ENCODE measurements at regions not wholly inside any gene's neighbourhood (a gene's known extent, or its start where the extent isn't known, plus 50 kb on each side); places are given as distances from the start of the nearest gene placed in this dataset.

DNA sequence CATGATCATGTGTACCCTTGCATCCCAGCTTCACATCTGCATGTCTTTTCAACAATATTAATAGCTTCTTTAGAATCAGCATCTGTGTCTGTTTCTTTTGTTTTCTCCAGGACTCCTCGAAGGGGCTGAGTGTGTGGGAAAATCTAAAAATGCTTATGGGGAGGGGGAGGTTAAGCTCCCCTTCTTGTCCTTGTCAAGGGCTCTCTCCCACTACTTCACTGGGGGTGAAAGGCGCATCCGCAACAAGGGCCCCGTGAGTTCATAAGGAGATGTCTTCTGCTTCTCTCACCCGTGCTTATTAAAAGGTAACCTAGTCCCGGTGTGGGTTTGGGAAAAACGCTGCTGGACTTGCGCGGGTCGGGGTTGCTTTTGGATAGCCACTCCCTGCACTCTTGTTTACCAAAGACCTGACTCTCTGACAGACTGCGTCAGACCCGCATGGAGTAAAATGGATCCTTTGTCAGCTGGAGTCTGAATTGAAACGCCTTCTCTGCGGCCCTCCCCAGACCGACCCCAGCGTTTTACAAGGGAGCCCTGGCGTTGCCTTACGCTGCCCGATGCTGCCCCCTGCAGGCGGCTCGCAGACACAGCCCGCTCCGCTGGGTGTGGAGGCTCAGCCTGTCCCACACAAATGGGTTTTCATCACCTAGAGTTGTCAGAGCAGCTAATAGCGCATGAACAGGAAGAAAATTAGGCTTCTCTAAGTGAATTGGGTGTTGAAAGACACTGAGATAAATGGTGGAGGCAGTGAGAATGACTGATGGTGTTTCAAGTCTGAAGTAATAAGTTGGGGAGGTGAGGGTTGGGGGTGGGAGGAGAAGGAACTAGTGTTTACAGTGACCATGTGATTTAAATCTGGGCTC lies 53.8 kb downstream of the IER5 start:
- Histone ChIP-seq H3K27ac (ENCODE audit: low read depth, low read length) (peak overlapping the region; percentile 8), H3K4me3 (ENCODE audit: low read length in 3 of 3) (peak overlapping the region; percentile 62 to 68 (median 63))

DNA sequence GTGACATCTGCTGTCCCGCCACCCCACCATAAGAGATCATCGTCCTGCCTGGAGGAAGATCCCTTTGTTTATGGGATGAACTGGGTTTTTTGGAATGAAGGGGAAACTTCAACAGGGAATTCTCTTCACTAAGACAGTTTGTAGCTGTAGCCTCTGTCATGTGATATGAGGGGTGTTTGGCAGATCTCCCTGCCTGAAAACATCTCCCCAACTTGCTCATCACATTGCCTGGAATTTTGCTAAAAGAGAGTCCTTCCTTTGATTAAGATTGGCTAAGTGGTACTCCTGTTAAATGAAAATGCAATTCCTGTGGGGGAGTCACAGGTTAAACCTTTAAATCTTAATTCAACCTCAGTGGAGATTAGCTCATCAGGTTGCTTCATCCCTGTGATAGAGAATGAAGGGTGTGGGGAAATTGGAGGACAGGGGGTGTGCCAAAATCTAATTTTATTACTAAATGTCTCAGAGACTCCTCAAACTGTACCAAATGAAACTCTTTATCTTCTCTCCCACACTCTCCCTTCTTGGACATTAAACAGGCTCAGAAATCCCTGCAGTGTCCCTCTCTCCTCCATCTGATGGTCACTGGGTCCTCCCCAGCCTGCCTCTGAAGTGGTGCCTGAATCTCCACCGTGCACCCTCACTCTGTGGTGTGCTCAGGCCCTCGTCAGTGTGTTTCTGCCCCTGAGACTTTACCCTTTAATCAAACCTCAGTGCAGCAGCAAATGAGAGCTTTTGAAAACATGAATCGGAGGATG lies 54.8 kb downstream of the IER5 start:
- no peak overlapping the region for H3K4me3 ChIP-seq (ENCODE audit: low read length in 3 of 3)
- no peaks in the 10 kb centered on the region for H3K9me3 ChIP-seq (ENCODE audit: control insufficient read depth in 3 of 3, low read length in 3 of 3)
- no peaks in the 10 kb centered on the region for H3K27me3 ChIP-seq (ENCODE audit: control insufficient read depth in 3 of 3, insufficient read depth in 3 of 3, low read length in 3 of 3)
- H3K36me3 ChIP-seq (ENCODE audit: control insufficient read depth in 3 of 3, insufficient read depth in 3 of 3, low read length in 3 of 3) = no peaks in the 10 kb centered on the region
- peaks cover 10 to 47% (median 21%) of the 10 kb centered on the region in 3 donors for H3K4me1 ChIP-seq (ENCODE audit: control insufficient read depth in 3 of 3, insufficient read depth in 3 of 3, low read length in 3 of 3)
- no peak overlapping the region for H3K27ac ChIP-seq (ENCODE audit: low read depth, low read length)
- no peak overlapping the region for H3K9ac ChIP-seq (ENCODE audit: low read depth in 1 of 3, low read length in 3 of 3)

More for the DNA sequence above, 53.8 kb downstream of the IER5 start:
- H3K9ac ChIP-seq (ENCODE audit: low read depth in 1 of 3, low read length in 3 of 3) = peak overlapping the region; percentile 69 to 82 (median 81)
- H3K9me3 ChIP-seq (ENCODE audit: control insufficient read depth in 3 of 3, low read length in 3 of 3) = no peaks in the 10 kb centered on the region
- no peaks in the 10 kb centered on the region for H3K36me3 ChIP-seq (ENCODE audit: control insufficient read depth in 3 of 3, insufficient read depth in 3 of 3, low read length in 3 of 3)
- peaks cover 4 to 39% (median 21%) of the 10 kb centered on the region in 3 donors for H3K4me1 ChIP-seq (ENCODE audit: control insufficient read depth in 3 of 3, insufficient read depth in 3 of 3, low read length in 3 of 3)
- no peaks in the 10 kb centered on the region for H3K27me3 ChIP-seq (ENCODE audit: control insufficient read depth in 3 of 3, insufficient read depth in 3 of 3, low read length in 3 of 3)

DNA sequence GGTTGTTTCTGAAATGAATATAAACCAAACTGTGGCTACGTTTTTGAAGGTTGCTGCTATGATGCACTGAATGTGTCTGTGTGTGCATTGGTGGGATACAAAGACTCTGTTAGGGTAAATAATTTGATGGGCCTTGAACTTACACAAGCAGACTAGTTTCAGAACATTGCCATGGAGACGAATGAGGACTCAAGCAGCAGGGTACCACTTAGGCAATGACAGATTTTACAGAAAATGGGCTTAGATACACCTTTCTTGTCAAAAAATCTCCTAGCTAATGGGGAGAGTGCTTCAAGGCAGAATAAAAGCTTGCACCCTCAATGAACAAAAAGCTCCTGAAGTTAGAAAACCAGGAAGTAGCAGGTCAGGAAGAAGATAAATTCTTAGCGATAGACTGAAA lies 55.7 kb downstream of the IER5 start:
- Histone ChIP-seq H3K27me3 (ENCODE audit: control insufficient read depth in 3 of 3, insufficient read depth in 3 of 3, low read length in 3 of 3) (no peaks in the 10 kb centered on the region), H3K9me3 (ENCODE audit: control insufficient read depth in 3 of 3, low read length in 3 of 3) (no peaks in the 10 kb centered on the region), H3K4me3 (ENCODE audit: low read length in 3 of 3) (no peak overlapping the region), H3K27ac (ENCODE audit: low read depth, low read length) (no peak overlapping the region), H3K9ac (ENCODE audit: low read depth in 1 of 3, low read length in 3 of 3) (no peak overlapping the region), H3K4me1 (ENCODE audit: control insufficient read depth in 3 of 3, insufficient read depth in 3 of 3, low read length in 3 of 3) (peaks cover 10 to 55% (median 25%) of the 10 kb centered on the region in 3 donors), H3K36me3 (ENCODE audit: control insufficient read depth in 3 of 3, insufficient read depth in 3 of 3, low read length in 3 of 3) (no peaks in the 10 kb centered on the region)

DNA sequence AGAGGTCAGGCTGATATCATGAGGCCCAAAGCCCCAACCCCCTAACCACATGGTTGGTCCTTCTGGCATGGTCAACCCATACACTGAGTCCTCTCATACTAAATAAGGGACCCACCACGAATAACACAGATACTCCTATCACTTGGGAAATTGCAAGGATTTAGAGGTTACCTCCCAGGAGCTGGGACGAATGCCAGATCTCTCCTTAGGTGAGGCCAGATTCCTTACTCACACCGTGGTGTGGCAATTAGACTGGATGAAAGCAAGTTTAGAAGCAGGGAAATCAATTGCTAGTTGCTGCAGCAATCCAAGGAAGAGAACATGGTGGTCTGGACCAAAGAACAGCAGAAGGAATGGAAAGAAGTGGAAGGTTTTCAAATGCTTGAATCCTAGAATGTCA lies 60.1 kb downstream of the IER5 start:
- Histone ChIP-seq H3K36me3 (ENCODE audit: control insufficient read depth in 3 of 3, insufficient read depth in 3 of 3, low read length in 3 of 3) (no peaks in the 10 kb centered on the region), H3K4me1 (ENCODE audit: control insufficient read depth in 3 of 3, insufficient read depth in 3 of 3, low read length in 3 of 3) (peaks cover 29 to 50% (median 44%) of the 10 kb centered on the region in 3 donors), H3K4me3 (ENCODE audit: low read length in 3 of 3) (no peak overlapping the region), H3K9ac (ENCODE audit: low read depth in 1 of 3, low read length in 3 of 3) (no peak overlapping the region), H3K9me3 (ENCODE audit: control insufficient read depth in 3 of 3, low read length in 3 of 3) (no peaks in the 10 kb centered on the region), H3K27ac (ENCODE audit: low read depth, low read length) (peak overlapping the region; percentile 98), H3K27me3 (ENCODE audit: control insufficient read depth in 3 of 3, insufficient read depth in 3 of 3, low read length in 3 of 3) (no peaks in the 10 kb centered on the region)

- Histone ChIP-seq H3K36me3 (ENCODE audit: control insufficient read depth in 3 of 3, insufficient read depth in 3 of 3, low read length in 3 of 3) (no peaks in the 10 kb centered on the region), H3K4me1 (ENCODE audit: control insufficient read depth in 3 of 3, insufficient read depth in 3 of 3, low read length in 3 of 3) (peaks cover 31 to 54% (median 48%) of the 10 kb centered on the region in 3 donors), H3K27me3 (ENCODE audit: control insufficient read depth in 3 of 3, insufficient read depth in 3 of 3, low read length in 3 of 3) (no peaks in the 10 kb centered on the region), H3K9me3 (ENCODE audit: control insufficient read depth in 3 of 3, low read length in 3 of 3) (no peaks in the 10 kb centered on the region), H3K4me3 (ENCODE audit: low read length in 3 of 3) (no peak overlapping the region), H3K27ac (ENCODE audit: low read depth, low read length) (peak overlapping the region; percentile 98), H3K9ac (ENCODE audit: low read depth in 1 of 3, low read length in 3 of 3) (peak overlapping the region in 1 of 3 donors; percentile 0)
Observed at GRCh38 chr1:181149326-181150125, 61.0 kb downstream of the IER5 start.

DNA sequence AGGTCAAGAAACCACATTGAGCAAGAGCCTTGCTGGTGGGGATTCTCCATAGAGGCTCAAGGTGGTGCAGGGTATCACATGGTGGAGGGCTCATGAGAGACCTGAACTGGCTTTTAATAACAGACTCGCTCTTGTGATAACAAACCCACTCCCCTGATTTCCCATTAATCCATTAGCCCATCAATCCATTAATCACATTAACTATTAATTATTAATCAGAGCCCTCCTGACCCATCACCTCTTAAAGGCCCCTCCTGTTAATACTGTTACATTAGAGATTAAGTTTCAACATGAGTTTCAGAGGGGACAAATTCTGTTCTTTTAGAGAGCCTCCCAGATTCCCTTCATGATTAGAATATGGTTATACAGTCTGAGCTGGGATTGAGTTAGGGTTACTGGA lies 61.8 kb downstream of the IER5 start:
- no peaks in the 10 kb centered on the region for H3K36me3 ChIP-seq (ENCODE audit: control insufficient read depth in 3 of 3, insufficient read depth in 3 of 3, low read length in 3 of 3)
- no peaks in the 10 kb centered on the region for H3K27me3 ChIP-seq (ENCODE audit: control insufficient read depth in 3 of 3, insufficient read depth in 3 of 3, low read length in 3 of 3)
- no peaks in the 10 kb centered on the region for H3K9me3 ChIP-seq (ENCODE audit: control insufficient read depth in 3 of 3, low read length in 3 of 3)
- H3K9ac ChIP-seq (ENCODE audit: low read depth in 1 of 3, low read length in 3 of 3) = peak overlapping the region in 1 of 3 donors; percentile 0
- H3K27ac ChIP-seq (ENCODE audit: low read depth, low read length) = peak overlapping the region; percentile 98
- no peak overlapping the region for H3K4me3 ChIP-seq (ENCODE audit: low read length in 3 of 3)
- H3K4me1 ChIP-seq (ENCODE audit: control insufficient read depth in 3 of 3, insufficient read depth in 3 of 3, low read length in 3 of 3) = peaks cover 31 to 54% (median 48%) of the 10 kb centered on the region in 3 donors

- Histone ChIP-seq H3K4me1 (ENCODE audit: control insufficient read depth in 3 of 3, insufficient read depth in 3 of 3, low read length in 3 of 3) (peaks cover 31 to 54% (median 48%) of the 10 kb centered on the region in 3 donors), H3K27ac (ENCODE audit: low read depth, low read length) (peak overlapping the region; percentile 98), H3K4me3 (ENCODE audit: low read length in 3 of 3) (no peak overlapping the region), H3K9me3 (ENCODE audit: control insufficient read depth in 3 of 3, low read length in 3 of 3) (no peaks in the 10 kb centered on the region), H3K9ac (ENCODE audit: low read depth in 1 of 3, low read length in 3 of 3) (peak overlapping the region in 2 of 3 donors; percentile 61 to 74), H3K27me3 (ENCODE audit: control insufficient read depth in 3 of 3, insufficient read depth in 3 of 3, low read length in 3 of 3) (no peaks in the 10 kb centered on the region), H3K36me3 (ENCODE audit: control insufficient read depth in 3 of 3, insufficient read depth in 3 of 3, low read length in 3 of 3) (no peaks in the 10 kb centered on the region)
Observed at GRCh38 chr1:181150842-181151241, 62.3 kb downstream of the IER5 start.

DNA sequence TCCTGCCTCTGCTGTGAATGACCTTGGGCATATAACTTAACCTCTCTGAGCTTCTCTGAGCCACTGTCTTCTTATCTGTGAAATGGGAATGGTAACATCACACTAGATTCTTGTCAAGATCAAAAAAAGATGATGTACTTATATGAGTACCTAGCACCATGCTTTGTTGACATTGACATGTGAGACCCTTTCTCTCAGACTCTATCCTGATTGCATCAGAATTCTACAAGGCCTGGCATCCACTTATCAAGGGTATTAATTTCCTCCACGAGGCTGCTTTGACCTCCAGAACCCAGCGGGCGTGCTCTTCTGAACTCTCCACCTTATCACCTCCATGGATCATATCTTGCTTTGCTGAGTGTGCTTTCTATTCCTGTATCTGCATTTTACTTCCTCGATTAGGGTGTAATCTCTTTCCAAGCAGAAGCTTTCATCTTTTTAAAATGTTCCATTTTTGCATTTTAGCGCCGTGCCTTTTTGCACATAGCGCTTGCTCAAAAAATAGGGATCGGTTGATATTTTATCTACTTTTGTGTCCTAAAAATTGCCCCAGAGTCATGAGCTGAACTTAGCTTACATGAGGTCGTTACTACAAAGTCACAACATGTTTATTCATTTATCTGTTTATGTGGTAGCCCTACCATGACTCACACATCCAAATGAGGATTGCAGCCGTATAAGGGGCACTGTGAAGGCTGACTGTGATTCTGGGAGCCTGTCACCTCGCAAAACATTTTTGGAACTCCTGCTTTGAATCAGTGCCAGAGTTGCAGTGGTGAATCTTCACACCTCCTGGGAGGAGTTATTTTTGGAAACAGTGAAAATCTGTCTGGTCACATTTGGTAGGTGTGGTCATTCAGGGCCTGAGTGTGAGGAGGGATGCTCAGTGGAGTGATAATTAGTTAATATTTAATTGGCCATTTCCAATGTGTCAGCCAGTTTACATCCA lies 63.2 kb downstream of the IER5 start:
- H3K4me1 ChIP-seq (ENCODE audit: control insufficient read depth in 3 of 3, insufficient read depth in 3 of 3, low read length in 3 of 3) = peaks cover 31 to 57% (median 48%) of the 10 kb centered on the region in 3 donors

More for the DNA sequence above, 63.2 kb downstream of the IER5 start:
- H3K36me3 ChIP-seq (ENCODE audit: control insufficient read depth in 3 of 3, insufficient read depth in 3 of 3, low read length in 3 of 3) = no peaks in the 10 kb centered on the region
- no peaks in the 10 kb centered on the region for H3K9me3 ChIP-seq (ENCODE audit: control insufficient read depth in 3 of 3, low read length in 3 of 3)
- H3K9ac ChIP-seq (ENCODE audit: low read depth in 1 of 3, low read length in 3 of 3) = peak overlapping the region; percentile 76 to 81 (median 78)
- H3K27ac ChIP-seq (ENCODE audit: low read depth, low read length) = peak overlapping the region; percentile 98
- no peaks in the 10 kb centered on the region for H3K27me3 ChIP-seq (ENCODE audit: control insufficient read depth in 3 of 3, insufficient read depth in 3 of 3, low read length in 3 of 3)
- no peak overlapping the region for H3K4me3 ChIP-seq (ENCODE audit: low read length in 3 of 3)

All from skeletal muscle tissue (tissue), 3 donors.